Stimulated activated naive CD8-positive, alpha-beta T cell treated with anti-CD3 and anti-CD28 coated beads, Interleukin-15, amount 100 ng/mL, for 72 hours (primary cell): ENCODE measurements at regions not wholly inside any gene's neighbourhood (a gene's known extent, or its start where the extent isn't known, plus 50 kb on each side); places are given as distances from the start of the nearest gene placed in this dataset.

Experiments
- ATAC-seq: fragments of 150-1000 bp; cut with Tn5 transposase; 2 replicates; pipeline ENCODE4 v1.10.0; 2021; ENCODE audit warnings: mild to moderate bottlenecking, moderate library complexity
- DNase-seq, 2 donors: peaks; one replicate each; pipeline ENCODE4 v3.0.0; 2021 to 2022
- H3K27ac Mint-ChIP-seq, 2 donors: one replicate each; pipeline ENCODE4 v1.8.0; 2022; ENCODE audit warnings: mild to moderate bottlenecking in 2 of 2, mixed read lengths in 2 of 2, moderate library complexity in 2 of 2
- H3K27me3 Mint-ChIP-seq: one replicate; pipeline ENCODE4 v1.8.0; 2022; ENCODE audit warnings: mixed read lengths
- H3K4me1 Mint-ChIP-seq: one replicate; pipeline ENCODE4 v1.8.0; 2022; ENCODE audit warnings: mild to moderate bottlenecking, mixed read lengths
- H3K4me3 Mint-ChIP-seq, 2 donors: one replicate each; pipeline ENCODE4 v1.8.0; 2022; ENCODE audit warnings: mild to moderate bottlenecking in 2 of 2, mixed read lengths in 2 of 2, moderate library complexity in 1 of 2
- H3K9me3 Mint-ChIP-seq, 2 donors: one replicate each; pipeline ENCODE4 v1.8.0; 2022; ENCODE audit warnings: mixed read lengths in 2 of 2

DNA sequence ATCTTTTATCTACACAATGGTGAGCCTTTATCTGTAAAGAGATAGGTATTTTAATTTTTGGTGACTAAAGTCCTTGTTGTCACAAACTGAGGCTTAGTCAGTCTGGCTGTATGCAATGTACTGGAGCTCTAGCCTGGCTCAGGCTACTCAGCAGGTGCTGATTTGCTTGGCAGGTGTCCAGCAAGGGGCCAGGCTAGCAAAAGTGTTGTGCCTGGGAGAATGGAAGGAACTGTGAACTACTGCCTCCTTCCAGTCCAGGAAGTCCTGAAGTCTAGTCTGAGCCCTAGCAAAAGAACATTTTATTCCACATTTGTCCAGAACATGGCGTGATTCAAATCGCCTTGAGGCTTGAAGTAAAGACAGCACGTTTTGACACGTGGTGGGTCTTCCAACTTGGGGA, 260.5 kb downstream of the CCDC85A start:
- Mint-ChIP-seq H3K27me3 (no peaks in the 10 kb centered on the region), H3K4me1 (no peaks in the 10 kb centered on the region), H3K9me3 (peaks cover 0 to 7% of the 10 kb centered on the region in 2 donors), H3K4me3 (no peak overlapping the region), H3K27ac (no peak overlapping the region)
- no peak for DNase-seq
- ATAC-seq, result no peak

DNA sequence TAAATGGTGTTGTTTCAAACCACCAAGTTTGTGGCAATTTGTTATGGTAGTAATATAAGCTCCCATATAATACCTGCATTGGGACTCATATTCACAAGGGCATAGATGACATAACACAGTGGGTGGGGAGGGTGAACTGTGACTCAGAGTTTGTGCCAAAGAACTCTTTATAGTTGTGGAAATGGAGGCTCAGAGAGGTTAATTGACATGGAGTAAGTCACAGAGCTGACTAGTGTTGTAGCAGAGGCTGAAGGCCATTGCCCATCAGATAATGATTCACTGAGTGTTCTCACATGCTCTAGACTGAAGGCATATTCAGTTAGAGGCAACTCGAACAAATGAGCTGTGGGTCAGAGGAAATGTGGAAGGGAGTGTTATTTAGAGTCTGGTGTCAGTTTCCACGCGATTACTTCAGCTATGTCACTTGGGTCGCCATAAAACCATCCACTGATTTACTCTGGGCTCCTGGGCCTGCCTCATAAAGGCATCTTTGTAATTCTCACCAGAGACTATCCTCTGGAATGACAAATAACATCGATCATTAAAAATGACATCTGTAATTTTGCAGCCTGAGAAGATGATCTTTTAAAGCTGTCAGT, 264.7 kb downstream of the CCDC85A start:
- Mint-ChIP-seq H3K9me3 (peaks cover 7 to 11% of the 10 kb centered on the region in 2 donors), H3K4me3 (no peak overlapping the region), H3K27ac (no peak overlapping the region), H3K27me3 (no peaks in the 10 kb centered on the region), H3K4me1 (no peaks in the 10 kb centered on the region)
- no peak for DNase-seq
- ATAC-seq, result no peak

DNA sequence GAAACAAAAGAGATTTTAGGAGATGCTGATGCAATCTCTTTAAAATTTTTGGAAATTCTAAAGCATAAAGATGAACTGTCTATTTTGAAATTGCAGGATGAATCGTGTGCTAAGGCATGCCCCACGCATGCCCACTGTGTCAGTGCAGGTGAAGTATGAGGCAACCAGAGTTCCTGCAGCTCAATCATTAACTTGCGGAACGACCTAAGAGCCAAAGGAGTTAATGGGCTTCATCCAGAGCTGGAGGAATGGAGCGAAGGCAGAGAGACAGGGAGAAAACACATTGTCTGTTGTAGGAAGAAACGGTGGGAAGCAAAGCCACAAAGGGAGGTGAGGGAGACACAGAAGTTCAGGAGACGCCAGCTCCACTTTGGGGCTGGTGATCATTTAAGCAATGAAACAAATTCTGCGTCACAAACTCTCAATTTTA, 265.2 kb downstream of the CCDC85A start:
- H3K9me3 Mint-ChIP-seq, result peaks cover 7 to 11% of the 10 kb centered on the region in 2 donors
- no peak overlapping the region for H3K27ac Mint-ChIP-seq
- no peaks in the 10 kb centered on the region for H3K4me1 Mint-ChIP-seq
- DNase-seq, result no peak
- no peaks in the 10 kb centered on the region for H3K27me3 Mint-ChIP-seq
- ATAC-seq, result no peak
- no peak overlapping the region for H3K4me3 Mint-ChIP-seq

- ATAC-seq, result no peak
- no peaks in the 10 kb centered on the region for H3K4me1 Mint-ChIP-seq
- H3K9me3 Mint-ChIP-seq, result peaks cover 5 to 11% of the 10 kb centered on the region in 2 donors
- H3K27ac Mint-ChIP-seq, result no peak overlapping the region
- DNase-seq, result no peak
- H3K27me3 Mint-ChIP-seq, result no peaks in the 10 kb centered on the region
- no peak overlapping the region for H3K4me3 Mint-ChIP-seq
Observed at GRCh38 chr2:56449449-56449860, 265.7 kb downstream of the CCDC85A start.

- no peaks in the 10 kb centered on the region for H3K4me1 Mint-ChIP-seq
- ATAC-seq, result no peak
- H3K27ac Mint-ChIP-seq, result no peak overlapping the region
- no peak overlapping the region for H3K4me3 Mint-ChIP-seq
- H3K9me3 Mint-ChIP-seq, result peaks cover 0 to 11% of the 10 kb centered on the region in 2 donors
- H3K27me3 Mint-ChIP-seq, result no peaks in the 10 kb centered on the region
- DNase-seq, result no peak
Observed at GRCh38 chr2:56450047-56450446, 266.3 kb downstream of the CCDC85A start.

DNA sequence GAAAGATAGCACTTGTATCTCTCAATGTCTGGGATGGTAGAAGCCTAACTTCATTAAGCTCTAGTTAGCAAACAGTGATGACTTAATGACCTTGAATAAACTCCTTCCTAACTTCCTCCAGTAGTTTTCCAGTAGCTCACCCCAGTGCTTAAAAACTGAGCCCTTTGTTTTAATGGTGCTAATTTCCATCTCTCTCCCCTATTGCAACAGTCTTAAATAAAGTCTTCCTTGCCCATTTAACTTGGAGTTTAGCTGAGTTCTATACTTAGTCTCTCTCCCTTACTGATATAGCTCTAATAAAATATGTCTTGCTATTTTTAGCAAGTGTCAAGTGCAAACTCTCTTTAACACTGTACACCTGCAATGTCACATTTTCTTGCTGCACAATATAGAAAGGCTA, 267.0 kb downstream of the CCDC85A start:
- no peak overlapping the region for H3K4me3 Mint-ChIP-seq
- H3K9me3 Mint-ChIP-seq, result peaks cover 0 to 11% of the 10 kb centered on the region in 2 donors
- H3K27me3 Mint-ChIP-seq, result no peaks in the 10 kb centered on the region
- H3K4me1 Mint-ChIP-seq, result no peaks in the 10 kb centered on the region
- no peak for DNase-seq
- H3K27ac Mint-ChIP-seq, result no peak overlapping the region
- ATAC-seq, result no peak

DNA sequence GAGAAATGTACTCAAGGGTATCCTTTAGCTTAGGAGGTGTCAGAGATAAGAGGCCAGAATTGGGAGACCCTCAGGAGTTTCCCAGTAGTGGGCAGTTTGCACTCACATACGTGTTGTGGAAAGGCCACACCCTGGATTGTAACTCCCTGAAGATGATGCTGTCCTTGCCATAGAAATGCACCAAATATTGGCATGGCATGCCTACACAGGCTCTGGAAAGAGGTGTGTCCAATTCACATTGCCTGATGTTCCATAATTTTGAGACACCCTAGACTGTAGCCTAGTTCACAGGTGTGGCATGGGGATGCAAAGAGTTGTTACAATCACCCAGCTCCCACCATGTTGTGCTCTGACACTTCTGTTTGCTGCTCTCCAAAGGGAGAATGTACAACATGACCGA, 271.9 kb downstream of the CCDC85A start:
- H3K4me3 Mint-ChIP-seq, result no peak overlapping the region

DNA sequence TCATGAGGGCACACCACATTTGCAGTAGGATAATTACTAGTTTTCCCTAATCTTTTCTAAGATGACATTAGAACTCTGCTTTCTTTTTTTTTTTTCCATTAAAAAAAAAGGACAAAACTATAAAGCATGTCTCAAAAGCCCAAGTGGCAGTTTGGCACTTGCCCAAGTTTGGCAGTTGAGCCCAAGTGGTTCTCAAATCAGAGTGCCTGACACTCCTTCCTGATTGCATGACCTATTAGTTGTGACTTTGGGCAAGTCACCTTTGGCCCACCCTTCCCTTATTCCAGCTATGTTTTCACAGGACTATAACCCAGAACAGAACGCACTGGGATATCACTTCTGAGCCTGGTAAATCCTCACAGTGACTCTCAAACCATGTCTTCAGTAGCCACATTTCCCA, 273.0 kb downstream of the CCDC85A start:
- DNase-seq, result no peak
- H3K4me3 Mint-ChIP-seq, result no peak overlapping the region
- H3K27me3 Mint-ChIP-seq, result no peaks in the 10 kb centered on the region
- no peak for ATAC-seq
- no peaks in the 10 kb centered on the region for H3K9me3 Mint-ChIP-seq
- no peak overlapping the region for H3K27ac Mint-ChIP-seq
- H3K4me1 Mint-ChIP-seq, result no peaks in the 10 kb centered on the region

More for the DNA sequence above, 271.9 kb downstream of the CCDC85A start:
- Mint-ChIP-seq H3K4me1 (no peaks in the 10 kb centered on the region), H3K27me3 (no peaks in the 10 kb centered on the region), H3K9me3 (peaks cover 0 to 8% of the 10 kb centered on the region in 2 donors), H3K27ac (no peak overlapping the region)
- ATAC-seq, result no peak
- DNase-seq, result no peak

DNA sequence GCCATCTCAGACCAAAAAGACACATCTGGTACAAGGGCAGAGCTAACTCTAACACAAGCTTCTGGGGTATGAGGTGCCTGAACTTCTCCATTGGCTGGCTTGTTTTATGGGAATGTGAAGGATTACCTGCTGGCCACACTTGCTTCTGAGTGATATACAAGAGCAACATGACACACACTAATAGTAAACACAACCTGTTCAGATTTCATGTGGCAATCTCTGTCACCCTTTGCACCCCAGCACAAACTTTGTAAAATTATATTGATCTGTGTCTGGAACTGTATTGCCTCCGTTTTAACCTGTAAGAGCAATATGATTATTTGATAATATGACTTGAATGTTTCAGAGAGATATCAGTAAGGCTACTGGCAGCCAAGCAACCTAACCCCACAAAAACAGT, 276.7 kb downstream of the CCDC85A start:
- Mint-ChIP-seq H3K4me1 (no peaks in the 10 kb centered on the region), H3K9me3 (peaks cover 5 to 7% of the 10 kb centered on the region in 2 donors), H3K27ac (no peak overlapping the region), H3K4me3 (no peak overlapping the region), H3K27me3 (no peaks in the 10 kb centered on the region)
- DNase-seq (no peak), ATAC-seq (no peak)

DNA sequence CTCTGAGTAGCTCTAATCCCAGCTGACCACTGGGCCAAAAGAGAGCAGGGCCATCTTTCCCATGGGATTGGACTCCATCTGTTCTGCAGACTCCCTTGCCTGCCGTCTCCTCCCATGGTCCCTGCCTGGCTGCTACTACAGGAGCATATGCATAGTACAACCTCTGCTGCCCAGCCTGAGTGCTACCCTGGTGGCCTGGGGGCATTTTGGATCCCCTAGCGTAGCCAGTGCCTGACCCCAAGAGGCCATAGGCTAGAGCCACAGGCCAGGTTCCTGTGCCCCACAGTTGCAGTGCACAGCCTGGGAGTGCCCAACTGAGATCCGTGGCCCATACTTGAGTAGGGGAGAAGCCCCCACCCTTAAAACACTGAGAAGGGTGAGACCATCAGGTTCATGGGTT, 280.3 kb downstream of the CCDC85A start:
- peaks cover 5 to 7% of the 10 kb centered on the region in 2 donors for H3K9me3 Mint-ChIP-seq
- H3K4me3 Mint-ChIP-seq, result no peak overlapping the region
- H3K27me3 Mint-ChIP-seq, result no peaks in the 10 kb centered on the region
- DNase-seq (no peak), ATAC-seq (no peak)
- no peak overlapping the region for H3K27ac Mint-ChIP-seq
- H3K4me1 Mint-ChIP-seq, result no peaks in the 10 kb centered on the region

- no peak overlapping the region for H3K4me3 Mint-ChIP-seq
Observed at GRCh38 chr2:56464613-56465012, 280.8 kb downstream of the CCDC85A start.

GRCh38 chr2:56465491-56465890, 281.7 kb downstream of the CCDC85A start:
- Mint-ChIP-seq H3K4me1 (no peaks in the 10 kb centered on the region), H3K4me3 (no peak overlapping the region), H3K9me3 (peaks cover 5 to 7% of the 10 kb centered on the region in 2 donors), H3K27ac (no peak overlapping the region), H3K27me3 (no peaks in the 10 kb centered on the region)
- ATAC-seq (no peak), DNase-seq (no peak)

More at GRCh38 chr2:56464613-56465012, 280.8 kb downstream of the CCDC85A start:
- peaks cover 5 to 7% of the 10 kb centered on the region in 2 donors for H3K9me3 Mint-ChIP-seq
- no peak for DNase-seq
- H3K27me3 Mint-ChIP-seq, result no peaks in the 10 kb centered on the region
- H3K4me1 Mint-ChIP-seq, result no peaks in the 10 kb centered on the region
- ATAC-seq, result no peak
- H3K27ac Mint-ChIP-seq, result no peak overlapping the region

DNA sequence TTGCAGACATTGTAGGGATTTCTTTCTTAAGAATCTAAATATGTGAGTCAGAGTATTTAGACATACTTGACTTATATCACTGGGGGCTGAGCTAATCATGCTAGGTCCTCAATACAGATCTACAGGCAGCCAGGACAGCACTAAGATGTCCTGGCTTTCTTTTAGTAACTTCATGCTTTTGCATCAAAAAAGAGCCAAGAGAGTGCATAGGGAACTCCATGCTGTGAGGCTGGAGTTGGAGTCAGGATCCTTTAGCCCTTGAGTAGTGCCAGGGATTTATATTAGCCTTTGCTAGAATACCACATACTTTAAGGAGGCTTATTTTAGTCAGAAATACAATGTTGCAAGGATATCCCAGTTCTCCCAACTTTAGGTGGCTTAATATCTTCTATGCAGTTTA, 289.7 kb downstream of the CCDC85A start:
- H3K27me3 Mint-ChIP-seq, result no peaks in the 10 kb centered on the region
- H3K4me1 Mint-ChIP-seq, result no peaks in the 10 kb centered on the region
- H3K27ac Mint-ChIP-seq, result no peak overlapping the region
- ATAC-seq (no peak), DNase-seq (no peak)
- peaks cover 0 to 7% of the 10 kb centered on the region in 2 donors for H3K9me3 Mint-ChIP-seq
- no peak overlapping the region for H3K4me3 Mint-ChIP-seq

GRCh38 chr2:56474412-56475158, 290.8 kb downstream of the CCDC85A start:
- Mint-ChIP-seq H3K27ac (no peak overlapping the region), H3K4me3 (no peak overlapping the region), H3K4me1 (no peaks in the 10 kb centered on the region), H3K9me3 (peaks cover 0 to 7% of the 10 kb centered on the region in 2 donors), H3K27me3 (no peaks in the 10 kb centered on the region)
- ATAC-seq (no peak), DNase-seq (no peak)

- no peaks in the 10 kb centered on the region for H3K27me3 Mint-ChIP-seq
- H3K4me1 Mint-ChIP-seq, result no peaks in the 10 kb centered on the region
- no peak overlapping the region for H3K27ac Mint-ChIP-seq
- no peak for DNase-seq
- peaks cover 0 to 7% of the 10 kb centered on the region in 2 donors for H3K9me3 Mint-ChIP-seq
- ATAC-seq, result no peak
- no peak overlapping the region for H3K4me3 Mint-ChIP-seq
Observed at GRCh38 chr2:56475191-56475590, 291.4 kb downstream of the CCDC85A start.

GRCh38 chr2:56476509-56477071, 292.8 kb downstream of the CCDC85A start:
- no peak overlapping the region for H3K4me3 Mint-ChIP-seq
- DNase-seq, result no peak
- no peak for ATAC-seq
- H3K27ac Mint-ChIP-seq, result no peak overlapping the region
- H3K27me3 Mint-ChIP-seq, result no peaks in the 10 kb centered on the region
- H3K4me1 Mint-ChIP-seq, result no peaks in the 10 kb centered on the region
- peaks cover 0 to 7% of the 10 kb centered on the region in 2 donors for H3K9me3 Mint-ChIP-seq
